Astrocyte (in vitro differentiated cells and primary cell): ENCODE measurements at regions not wholly inside any gene's neighbourhood (a gene's known extent, or its start where the extent isn't known, plus 50 kb on each side); places are given as distances from the start of the nearest gene placed in this dataset.
"Not testable (repeated sequence)": the region's sequence is repeated elsewhere in the genome, so short reads cannot be mapped to it uniquely, and the experiment has no call there.

Experiments used
- EZH2 ChIP-seq: IDR thresholded peaks from 2 replicates; pipeline ENCODE4 v1.6.1; 2012; ENCODE audit warnings: mild to moderate bottlenecking, low read length, inconsistent platforms; ENCODE audit not compliant: insufficient read depth
- TF ChIP-seq, protein P1 (sequence below): IDR thresholded peaks from 2 replicates; pipeline ENCODE4 v1.5.1; 2011; ENCODE audit warnings: low read depth, mild to moderate bottlenecking, inconsistent platforms, low read length, moderate library complexity; ENCODE audit not compliant: insufficient read depth

- TF ChIP-seq, protein P1, sequence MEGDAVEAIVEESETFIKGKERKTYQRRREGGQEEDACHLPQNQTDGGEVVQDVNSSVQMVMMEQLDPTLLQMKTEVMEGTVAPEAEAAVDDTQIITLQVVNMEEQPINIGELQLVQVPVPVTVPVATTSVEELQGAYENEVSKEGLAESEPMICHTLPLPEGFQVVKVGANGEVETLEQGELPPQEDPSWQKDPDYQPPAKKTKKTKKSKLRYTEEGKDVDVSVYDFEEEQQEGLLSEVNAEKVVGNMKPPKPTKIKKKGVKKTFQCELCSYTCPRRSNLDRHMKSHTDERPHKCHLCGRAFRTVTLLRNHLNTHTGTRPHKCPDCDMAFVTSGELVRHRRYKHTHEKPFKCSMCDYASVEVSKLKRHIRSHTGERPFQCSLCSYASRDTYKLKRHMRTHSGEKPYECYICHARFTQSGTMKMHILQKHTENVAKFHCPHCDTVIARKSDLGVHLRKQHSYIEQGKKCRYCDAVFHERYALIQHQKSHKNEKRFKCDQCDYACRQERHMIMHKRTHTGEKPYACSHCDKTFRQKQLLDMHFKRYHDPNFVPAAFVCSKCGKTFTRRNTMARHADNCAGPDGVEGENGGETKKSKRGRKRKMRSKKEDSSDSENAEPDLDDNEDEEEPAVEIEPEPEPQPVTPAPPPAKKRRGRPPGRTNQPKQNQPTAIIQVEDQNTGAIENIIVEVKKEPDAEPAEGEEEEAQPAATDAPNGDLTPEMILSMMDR, result not testable (repeated sequence)
- not testable (repeated sequence) for TF ChIP-seq EZH2
Observed at GRCh38 chr4:189566900-189567299, 373.8 kb upstream of the FRG1 start.
